Chondrocyte (in vitro differentiated cells): ENCODE measurements at regions not wholly inside any gene's neighbourhood (a gene's known extent, or its start where the extent isn't known, plus 50 kb on each side); places are given as distances from the start of the nearest gene placed in this dataset.

ENCODE experiments used
- DNase-seq: peaks from one replicate; pipeline ENCODE4 v3.0.0; 2021; ENCODE audit warnings: mixed read lengths, low spot score
- H3K27ac Mint-ChIP-seq: one replicate; pipeline ENCODE4 v1.8.0; 2021; ENCODE audit warnings: mild to moderate bottlenecking, moderate library complexity, mixed read lengths; ENCODE audit not compliant: unreplicated experiment
- H3K27me3 Mint-ChIP-seq: 2 replicates; pipeline ENCODE4 v1.8.0; 2021; ENCODE audit warnings: low read depth, mixed read lengths
- H3K36me3 Mint-ChIP-seq: 2 replicates; pipeline ENCODE4 v1.8.0; 2021; ENCODE audit warnings: low read depth, mixed read lengths
- H3K4me1 Mint-ChIP-seq: 2 replicates; pipeline ENCODE4 v1.8.0; 2021; ENCODE audit warnings: low read depth, mild to moderate bottlenecking, mixed read lengths
- H3K4me3 Mint-ChIP-seq: one replicate; pipeline ENCODE4 v1.8.0; 2021; ENCODE audit warnings: mild to moderate bottlenecking, moderate library complexity, mixed read lengths; ENCODE audit not compliant: unreplicated experiment
- H3K9me3 Mint-ChIP-seq: 2 replicates; pipeline ENCODE4 v1.8.0; 2021; ENCODE audit warnings: low read depth, mixed read lengths
- CTCF ChIP-seq: fragments of 200-600 bp; sonication (generic); IDR thresholded peaks from 2 replicates; pipeline ENCODE4 v1.5.0; 2021; ENCODE audit warnings: antibody characterized with exemption, mild to moderate bottlenecking, moderate library complexity

GRCh38 chr7:9231630-9232121, 798.3 kb downstream of the NXPH1 start:
- H3K4me3 Mint-ChIP-seq: no peak overlapping the region
- no peak overlapping the region for H3K27ac Mint-ChIP-seq
- H3K9me3 Mint-ChIP-seq: no peaks in the 10 kb centered on the region
- no peak for TF ChIP-seq CTCF
- H3K27me3 Mint-ChIP-seq: no peaks in the 10 kb centered on the region
- H3K4me1 Mint-ChIP-seq: no peaks in the 10 kb centered on the region
- no peak for DNase-seq
- H3K36me3 Mint-ChIP-seq: no peaks in the 10 kb centered on the region

- Mint-ChIP-seq H3K36me3 (no peaks in the 10 kb centered on the region), H3K27me3 (no peaks in the 10 kb centered on the region), H3K9me3 (no peaks in the 10 kb centered on the region), H3K4me1 (peaks cover 6% of the 10 kb centered on the region), H3K4me3 (no peak overlapping the region), H3K27ac (no peak overlapping the region)
- TF ChIP-seq CTCF: no peak
- no peak for DNase-seq
Measured at GRCh38 chr7:9240001-9240400, 806.6 kb downstream of the NXPH1 start.

- DNase-seq: no peak
- H3K27me3 Mint-ChIP-seq: no peaks in the 10 kb centered on the region
- H3K36me3 Mint-ChIP-seq: no peaks in the 10 kb centered on the region
- peaks cover 3% of the 10 kb centered on the region for H3K9me3 Mint-ChIP-seq
- H3K4me3 Mint-ChIP-seq: no peak overlapping the region
- no peak for TF ChIP-seq CTCF
- no peak overlapping the region for H3K27ac Mint-ChIP-seq
- peaks cover 6% of the 10 kb centered on the region for H3K4me1 Mint-ChIP-seq
Measured at GRCh38 chr7:9241826-9242225, 808.4 kb downstream of the NXPH1 start.

- no peak for DNase-seq
- no peaks in the 10 kb centered on the region for H3K27me3 Mint-ChIP-seq
- no peaks in the 10 kb centered on the region for H3K36me3 Mint-ChIP-seq
- no peak for TF ChIP-seq CTCF
- peaks cover 6% of the 10 kb centered on the region for H3K4me1 Mint-ChIP-seq
- no peak overlapping the region for H3K4me3 Mint-ChIP-seq
- peaks cover 3% of the 10 kb centered on the region for H3K9me3 Mint-ChIP-seq
- H3K27ac Mint-ChIP-seq: no peak overlapping the region
Measured at GRCh38 chr7:9242636-9243035, 809.2 kb downstream of the NXPH1 start.

GRCh38 chr7:9250876-9251275, 817.5 kb downstream of the NXPH1 start:
- Mint-ChIP-seq H3K9me3 (peaks cover 17% of the 10 kb centered on the region), H3K36me3 (no peaks in the 10 kb centered on the region), H3K27me3 (no peaks in the 10 kb centered on the region), H3K4me3 (no peak overlapping the region), H3K4me1 (no peaks in the 10 kb centered on the region), H3K27ac (no peak overlapping the region)
- no peak for DNase-seq
- TF ChIP-seq CTCF: no peak
